Kidney epithelial cell (primary cell): ENCODE measurements at regions not wholly inside any gene's neighbourhood (a gene's known extent, or its start where the extent isn't known, plus 50 kb on each side); places are given as distances from the start of the nearest gene placed in this dataset.

Experiments used
- DNase-seq: peaks from one replicate; pipeline ENCODE4 v3.0.0-alpha.2; 2010; ENCODE audit warnings: low read depth
- H3K27me3 ChIP-seq: 2 replicates; pipeline ENCODE4 v1.6.0; 2011; ENCODE audit warnings: low read length; ENCODE audit not compliant: control insufficient read depth, insufficient read depth
- H3K36me3 ChIP-seq: 2 replicates; pipeline ENCODE4 v1.5.1; 2011; ENCODE audit warnings: low read length; ENCODE audit not compliant: control insufficient read depth, insufficient read depth
- H3K4me3 ChIP-seq: 2 replicates; pipeline ENCODE4 v1.5.1; 2011; ENCODE audit warnings: low read depth, mild to moderate bottlenecking, control low read depth, low read length
- TF ChIP-seq, protein P1 (sequence below): IDR thresholded peaks from 2 replicates; pipeline ENCODE4 v1.5.1; 2011; ENCODE audit warnings: mild to moderate bottlenecking, moderate library complexity, low read length, control low read depth, inconsistent platforms; ENCODE audit not compliant: insufficient read depth, poor library complexity, severe bottlenecking

DNA sequence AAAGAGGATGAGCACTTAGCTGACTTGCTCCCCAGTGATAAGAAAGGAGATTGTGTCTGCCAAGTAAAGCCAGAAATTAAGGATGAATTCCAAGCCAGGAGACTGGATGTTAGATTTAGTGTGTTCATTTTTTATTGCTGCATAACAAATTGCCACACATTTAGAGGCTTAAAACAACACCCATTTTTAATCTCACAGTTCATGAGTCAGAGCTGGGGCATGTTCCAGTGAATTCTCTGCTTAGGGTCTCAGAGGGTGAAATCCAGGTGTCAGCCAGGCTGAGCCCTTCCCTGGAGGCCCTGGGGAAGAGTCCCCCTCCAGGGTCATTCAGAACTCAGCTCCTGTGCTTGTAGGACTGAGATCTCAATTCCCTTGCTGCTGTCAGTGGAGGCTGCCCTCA is 352.8 kb downstream of the BUD13 start:
- Histone ChIP-seq H3K4me3 (no peak overlapping the region), H3K27me3 (no peaks in the 10 kb centered on the region), H3K36me3 (no peaks in the 10 kb centered on the region)
- DNase-seq: no peak
- TF ChIP-seq, protein P1, sequence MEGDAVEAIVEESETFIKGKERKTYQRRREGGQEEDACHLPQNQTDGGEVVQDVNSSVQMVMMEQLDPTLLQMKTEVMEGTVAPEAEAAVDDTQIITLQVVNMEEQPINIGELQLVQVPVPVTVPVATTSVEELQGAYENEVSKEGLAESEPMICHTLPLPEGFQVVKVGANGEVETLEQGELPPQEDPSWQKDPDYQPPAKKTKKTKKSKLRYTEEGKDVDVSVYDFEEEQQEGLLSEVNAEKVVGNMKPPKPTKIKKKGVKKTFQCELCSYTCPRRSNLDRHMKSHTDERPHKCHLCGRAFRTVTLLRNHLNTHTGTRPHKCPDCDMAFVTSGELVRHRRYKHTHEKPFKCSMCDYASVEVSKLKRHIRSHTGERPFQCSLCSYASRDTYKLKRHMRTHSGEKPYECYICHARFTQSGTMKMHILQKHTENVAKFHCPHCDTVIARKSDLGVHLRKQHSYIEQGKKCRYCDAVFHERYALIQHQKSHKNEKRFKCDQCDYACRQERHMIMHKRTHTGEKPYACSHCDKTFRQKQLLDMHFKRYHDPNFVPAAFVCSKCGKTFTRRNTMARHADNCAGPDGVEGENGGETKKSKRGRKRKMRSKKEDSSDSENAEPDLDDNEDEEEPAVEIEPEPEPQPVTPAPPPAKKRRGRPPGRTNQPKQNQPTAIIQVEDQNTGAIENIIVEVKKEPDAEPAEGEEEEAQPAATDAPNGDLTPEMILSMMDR: no peak

DNA sequence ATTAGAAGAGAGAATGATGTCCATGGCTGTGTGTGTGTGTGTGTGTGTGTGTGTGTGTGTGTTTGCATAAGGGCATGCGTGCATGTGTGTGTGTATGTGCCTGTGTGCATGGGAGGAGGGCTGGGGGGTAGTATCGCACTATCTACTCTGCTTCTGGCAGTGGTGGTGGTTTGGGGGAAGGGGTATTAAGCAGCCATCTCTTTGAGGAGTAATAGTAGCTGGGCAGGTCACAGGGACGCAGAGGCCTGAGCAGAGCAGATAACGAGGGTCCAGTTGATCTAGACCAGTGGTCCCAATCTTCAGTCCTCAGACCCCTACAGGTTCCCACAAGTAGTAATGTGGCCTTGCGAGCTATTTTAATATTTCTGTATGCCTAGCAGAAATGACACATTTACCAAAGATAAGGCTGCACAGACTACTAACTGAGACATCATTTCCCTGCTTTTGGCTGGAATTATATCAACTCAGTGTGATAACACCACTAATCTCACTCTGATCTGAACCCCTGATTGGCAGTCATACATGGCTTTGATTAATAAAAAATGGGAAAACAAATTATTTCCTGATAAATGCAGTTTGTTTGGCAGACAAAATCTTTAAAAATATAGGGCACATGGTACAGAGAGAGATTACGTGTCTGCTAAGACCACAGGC is 354.3 kb downstream of the BUD13 start:
- H3K27me3 ChIP-seq: no peaks in the 10 kb centered on the region
- TF ChIP-seq, protein P1: no peak
- DNase-seq: no peak
- no peak overlapping the region for H3K4me3 ChIP-seq
- no peaks in the 10 kb centered on the region for H3K36me3 ChIP-seq

DNA sequence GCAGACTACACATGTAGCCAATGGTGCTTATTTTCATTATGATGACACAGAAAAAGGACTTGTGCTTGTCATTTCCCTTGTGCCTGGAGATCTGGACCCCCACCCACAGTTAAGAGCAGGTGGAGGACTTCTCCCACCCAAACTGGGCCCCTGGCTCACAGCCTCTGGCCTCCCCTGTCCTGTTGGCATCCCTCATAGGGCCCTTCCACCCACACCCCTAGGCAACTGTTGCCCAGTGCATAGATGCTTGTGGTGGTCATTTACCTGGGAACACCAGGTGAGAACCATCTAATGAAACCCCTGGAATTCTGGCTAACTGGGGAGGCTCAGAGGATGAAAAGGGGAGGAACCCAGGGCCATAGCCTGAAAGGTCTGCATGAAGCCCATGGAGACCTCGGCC is 355.9 kb downstream of the BUD13 start:
- Histone ChIP-seq H3K27me3 (no peaks in the 10 kb centered on the region), H3K4me3 (no peak overlapping the region), H3K36me3 (no peaks in the 10 kb centered on the region)
- TF ChIP-seq, protein P1: no peak
- no peak for DNase-seq

DNA sequence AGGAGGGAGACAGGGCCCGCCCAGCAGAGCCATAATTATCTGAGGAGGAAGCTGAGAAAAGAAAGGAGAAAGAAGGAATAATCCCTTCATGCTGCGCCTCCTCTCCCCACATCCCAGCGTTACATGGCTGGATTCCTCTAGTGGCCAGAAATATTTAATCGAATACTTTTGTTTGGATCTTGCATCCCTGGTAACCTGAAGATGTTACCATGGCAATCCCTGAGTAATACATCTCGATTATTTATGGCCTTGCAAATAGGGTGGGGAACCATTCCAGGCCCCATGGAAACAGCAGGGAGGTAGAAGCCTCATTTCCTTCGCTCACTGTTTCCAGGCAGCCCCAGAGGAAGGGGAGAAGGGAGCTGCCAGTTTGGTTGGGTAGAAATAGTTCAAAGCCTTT is 357.7 kb downstream of the BUD13 start:
- TF ChIP-seq, protein P1: no peak
- no peak overlapping the region for H3K4me3 ChIP-seq
- H3K27me3 ChIP-seq: peaks cover 2% of the 10 kb centered on the region
- no peaks in the 10 kb centered on the region for H3K36me3 ChIP-seq
- DNase-seq: no peak

DNA sequence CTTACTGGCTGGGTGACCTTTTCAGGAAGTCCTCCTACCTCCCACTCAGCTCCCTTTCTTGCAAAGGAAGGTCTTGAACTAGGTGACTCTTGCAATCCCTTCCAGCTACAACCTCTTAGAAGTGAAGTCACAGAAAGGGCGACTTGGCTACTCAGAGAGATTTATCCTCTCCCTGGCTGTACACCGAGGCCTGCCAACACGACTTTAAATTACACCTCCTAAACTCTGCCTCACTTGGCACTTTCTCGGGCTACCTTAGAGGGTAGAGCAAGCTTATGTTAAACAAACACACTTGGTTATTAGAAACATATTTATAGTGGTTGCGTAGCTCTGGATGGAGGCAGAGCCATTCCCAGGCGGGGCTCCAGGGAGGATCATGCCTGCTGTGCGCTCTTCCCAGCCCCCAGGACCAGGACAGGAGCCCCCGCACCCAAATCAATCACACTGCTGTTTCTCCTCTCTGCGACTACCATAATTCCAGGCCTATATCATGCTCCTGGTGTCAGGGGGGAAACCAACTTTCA is 358.4 kb downstream of the BUD13 start:
- no peak for DNase-seq
- Histone ChIP-seq H3K4me3 (no peak overlapping the region), H3K27me3 (peaks cover 2% of the 10 kb centered on the region), H3K36me3 (no peaks in the 10 kb centered on the region)
- TF ChIP-seq, protein P1: no peak
